ENCODE measurements at regions not wholly inside any gene's neighbourhood (a gene's known extent, or its start where the extent isn't known, plus 50 kb on each side); places are given as distances from the start of the nearest gene placed in this dataset.
A peak's percentile ranks its signal among the peaks of the same experiment; 100 is the strongest.

GRCh38 chr18:1585881-1586488 lies 681.3 kb downstream of the ADCYAP1 start:
- POLR2A ChIA-PET: no interaction called here
- CTCF ChIA-PET: interaction anchor here (1.1 kb wide), 1 partner anchor 17 kb away, joined by 4 read pairs; no protein-coding TSS in a partner anchor
- peak; percentile 13 for DNase-seq (ENCODE audit: extremely low spot score)
- TF ChIP-seq BHLHE40 (IDR thresholded peaks at IDR 0.05; ENCODE audit: borderline replicate concordance) (no peak), SUZ12 (IDR thresholded peaks at IDR 0.05) (no peak), LEF1 (IDR thresholded peaks at IDR 0.05; ENCODE audit: borderline replicate concordance) (no peak), ELF4 (IDR thresholded peaks at IDR 0.05) (no peak), CTBP1 (IDR thresholded peaks at IDR 0.05; ENCODE audit: borderline replicate concordance) (no peak), HDGF (IDR thresholded peaks at IDR 0.05; ENCODE audit: borderline replicate concordance) (no peak), FOXK2 (IDR thresholded peaks at IDR 0.05) (no peak), SP1 (IDR thresholded peaks at IDR 0.05) (no peak), FOXA1 (IDR thresholded peaks at IDR 0.05) (no peak), L3MBTL2 (conservative IDR thresholded peaks at IDR 0.05) (no peak), ZNF384 (IDR thresholded peaks at IDR 0.05) (no peak), FOXM1 (IDR thresholded peaks at IDR 0.05; ENCODE audit: borderline replicate concordance) (no peak), NFRKB (IDR thresholded peaks at IDR 0.05) (no peak), TARDBP (IDR thresholded peaks at IDR 0.05) (no peak), ARNT (IDR thresholded peaks at IDR 0.05) (no peak)
- TF ChIP-seq, protein P1, sequence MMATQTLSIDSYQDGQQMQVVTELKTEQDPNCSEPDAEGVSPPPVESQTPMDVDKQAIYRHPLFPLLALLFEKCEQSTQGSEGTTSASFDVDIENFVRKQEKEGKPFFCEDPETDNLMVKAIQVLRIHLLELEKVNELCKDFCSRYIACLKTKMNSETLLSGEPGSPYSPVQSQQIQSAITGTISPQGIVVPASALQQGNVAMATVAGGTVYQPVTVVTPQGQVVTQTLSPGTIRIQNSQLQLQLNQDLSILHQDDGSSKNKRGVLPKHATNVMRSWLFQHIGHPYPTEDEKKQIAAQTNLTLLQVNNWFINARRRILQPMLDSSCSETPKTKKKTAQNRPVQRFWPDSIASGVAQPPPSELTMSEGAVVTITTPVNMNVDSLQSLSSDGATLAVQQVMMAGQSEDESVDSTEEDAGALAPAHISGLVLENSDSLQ (IDR thresholded peaks at IDR 0.05): no peak

- DNase-seq (ENCODE audit: extremely low spot score): no peak
- POLR2A ChIA-PET: no interaction called here
- TF ChIP-seq ZNF384 (IDR thresholded peaks at IDR 0.05) (no peak), L3MBTL2 (conservative IDR thresholded peaks at IDR 0.05) (no peak), SP1 (IDR thresholded peaks at IDR 0.05) (no peak), TARDBP (IDR thresholded peaks at IDR 0.05) (no peak), ELF4 (IDR thresholded peaks at IDR 0.05) (no peak), ARNT (IDR thresholded peaks at IDR 0.05) (no peak), SUZ12 (IDR thresholded peaks at IDR 0.05) (no peak), CTBP1 (IDR thresholded peaks at IDR 0.05; ENCODE audit: borderline replicate concordance) (no peak)
- CTCF ChIA-PET: interaction anchor here (0.5 kb wide), 1 partner anchor 647 kb away, joined by 3 read pairs; no protein-coding TSS in a partner anchor
Observed at GRCh38 chr18:1593091-1593490, 688.4 kb downstream of the ADCYAP1 start.

GRCh38 chr18:1595195-1595594 lies 690.5 kb downstream of the ADCYAP1 start:
- DNase-seq (ENCODE audit: extremely low spot score): no peak
- ChIA-PET CTCF (no interaction called here), POLR2A (no interaction called here)
- no peak for TF ChIP-seq ZNF384 (IDR thresholded peaks at IDR 0.05)

- TF ChIP-seq, protein P1 (IDR thresholded peaks at IDR 0.05): no peak
- TF ChIP-seq ZNF384 (IDR thresholded peaks at IDR 0.05): no peak
- TF ChIP-seq SUZ12 (IDR thresholded peaks at IDR 0.05): no peak
- TF ChIP-seq ARNT (IDR thresholded peaks at IDR 0.05): no peak
- no peak for TF ChIP-seq FOXA1 (IDR thresholded peaks at IDR 0.05)
- TF ChIP-seq HDGF (IDR thresholded peaks at IDR 0.05; ENCODE audit: borderline replicate concordance): no peak
- no peak for TF ChIP-seq TARDBP (IDR thresholded peaks at IDR 0.05)
- TF ChIP-seq LEF1 (IDR thresholded peaks at IDR 0.05; ENCODE audit: borderline replicate concordance): no peak
- TF ChIP-seq BHLHE40 (IDR thresholded peaks at IDR 0.05; ENCODE audit: borderline replicate concordance): no peak
- no peak for TF ChIP-seq CTBP1 (IDR thresholded peaks at IDR 0.05; ENCODE audit: borderline replicate concordance)
- TF ChIP-seq L3MBTL2 (conservative IDR thresholded peaks at IDR 0.05): no peak
- TF ChIP-seq NFRKB (IDR thresholded peaks at IDR 0.05): no peak
- no peak for TF ChIP-seq FOXK2 (IDR thresholded peaks at IDR 0.05)
- TF ChIP-seq FOXM1 (IDR thresholded peaks at IDR 0.05; ENCODE audit: borderline replicate concordance): no peak
- no peak for TF ChIP-seq ELF4 (IDR thresholded peaks at IDR 0.05)
- no peak for TF ChIP-seq SP1 (IDR thresholded peaks at IDR 0.05)
- ChIA-PET CTCF (no interaction called here), POLR2A (no interaction called here)
- no peak for DNase-seq (ENCODE audit: extremely low spot score)
Observed at GRCh38 chr18:1599196-1599595, 694.5 kb downstream of the ADCYAP1 start.

DNA sequence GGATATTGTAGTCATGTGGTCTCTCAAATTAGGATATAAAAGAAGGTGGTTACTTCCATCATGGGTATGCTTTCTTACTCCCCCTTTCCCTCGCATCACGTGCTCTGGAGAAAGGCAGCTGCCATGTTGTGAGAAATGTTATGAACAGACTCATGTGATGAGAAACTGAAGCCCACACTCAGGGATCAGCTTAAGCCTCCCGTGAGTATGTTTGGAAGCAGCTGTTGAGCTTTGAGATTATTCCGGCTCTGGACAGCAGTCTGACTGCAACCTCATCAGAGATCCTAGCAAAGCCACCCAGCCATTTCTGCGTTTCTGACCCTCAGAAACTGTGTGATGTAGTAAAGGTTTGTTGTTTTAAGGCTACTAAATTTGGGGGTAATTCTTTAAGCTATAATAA lies 700.1 kb downstream of the ADCYAP1 start:
- TF ChIP-seq SP1 (IDR thresholded peaks at IDR 0.05) (no peak), HDGF (IDR thresholded peaks at IDR 0.05; ENCODE audit: borderline replicate concordance) (no peak), L3MBTL2 (conservative IDR thresholded peaks at IDR 0.05) (no peak), ARNT (IDR thresholded peaks at IDR 0.05) (no peak), LEF1 (IDR thresholded peaks at IDR 0.05; ENCODE audit: borderline replicate concordance) (no peak), FOXM1 (IDR thresholded peaks at IDR 0.05; ENCODE audit: borderline replicate concordance) (no peak), FOXK2 (IDR thresholded peaks at IDR 0.05) (no peak), BHLHE40 (IDR thresholded peaks at IDR 0.05; ENCODE audit: borderline replicate concordance) (no peak), TARDBP (IDR thresholded peaks at IDR 0.05) (no peak), CTBP1 (IDR thresholded peaks at IDR 0.05; ENCODE audit: borderline replicate concordance) (no peak), FOXA1 (IDR thresholded peaks at IDR 0.05) (no peak), ZNF384 (IDR thresholded peaks at IDR 0.05) (no peak), NFRKB (IDR thresholded peaks at IDR 0.05) (no peak), ELF4 (IDR thresholded peaks at IDR 0.05) (no peak), SUZ12 (IDR thresholded peaks at IDR 0.05) (no peak)
- TF ChIP-seq, protein P1 (IDR thresholded peaks at IDR 0.05): no peak
- POLR2A ChIA-PET: no interaction called here
- DNase-seq (ENCODE audit: extremely low spot score): no peak
- CTCF ChIA-PET: no interaction called here

DNA sequence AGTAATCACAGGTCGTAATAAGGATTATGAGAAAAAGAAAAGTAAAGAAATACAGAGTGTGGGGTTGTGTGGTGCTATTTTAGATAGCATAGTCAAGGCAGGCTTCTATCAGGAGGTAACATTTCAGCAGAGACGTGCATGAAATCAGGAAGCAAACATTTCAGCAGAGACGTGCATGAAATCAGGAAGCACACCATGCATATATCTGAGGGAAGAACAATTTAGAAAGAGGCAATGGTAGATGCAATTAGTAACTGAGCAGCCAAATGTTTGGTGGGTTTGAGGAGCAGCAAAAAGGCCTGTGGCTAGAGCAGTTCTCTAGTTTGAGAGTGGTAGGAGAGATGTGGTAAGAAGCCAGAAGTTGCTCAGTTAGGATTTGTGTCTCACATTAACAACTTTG lies 713.7 kb downstream of the ADCYAP1 start:
- POLR2A ChIA-PET: no interaction called here
- no peak for TF ChIP-seq TARDBP (IDR thresholded peaks at IDR 0.05)
- TF ChIP-seq LEF1 (IDR thresholded peaks at IDR 0.05; ENCODE audit: borderline replicate concordance): no peak
- TF ChIP-seq NFRKB (IDR thresholded peaks at IDR 0.05): no peak
- TF ChIP-seq SP1 (IDR thresholded peaks at IDR 0.05): no peak
- no peak for TF ChIP-seq FOXA1 (IDR thresholded peaks at IDR 0.05)
- TF ChIP-seq HDGF (IDR thresholded peaks at IDR 0.05; ENCODE audit: borderline replicate concordance): no peak
- TF ChIP-seq FOXM1 (IDR thresholded peaks at IDR 0.05; ENCODE audit: borderline replicate concordance): no peak
- TF ChIP-seq FOXK2 (IDR thresholded peaks at IDR 0.05): no peak
- no peak for TF ChIP-seq ELF4 (IDR thresholded peaks at IDR 0.05)
- CTCF ChIA-PET: no interaction called here
- DNase-seq (ENCODE audit: extremely low spot score): no peak

Data from HEK293T (cell line).